ENCODE measurements at regions not wholly inside any gene's neighbourhood (a gene's known extent, or its start where the extent isn't known, plus 50 kb on each side); places are given as distances from the start of the nearest gene placed in this dataset.

DNA sequence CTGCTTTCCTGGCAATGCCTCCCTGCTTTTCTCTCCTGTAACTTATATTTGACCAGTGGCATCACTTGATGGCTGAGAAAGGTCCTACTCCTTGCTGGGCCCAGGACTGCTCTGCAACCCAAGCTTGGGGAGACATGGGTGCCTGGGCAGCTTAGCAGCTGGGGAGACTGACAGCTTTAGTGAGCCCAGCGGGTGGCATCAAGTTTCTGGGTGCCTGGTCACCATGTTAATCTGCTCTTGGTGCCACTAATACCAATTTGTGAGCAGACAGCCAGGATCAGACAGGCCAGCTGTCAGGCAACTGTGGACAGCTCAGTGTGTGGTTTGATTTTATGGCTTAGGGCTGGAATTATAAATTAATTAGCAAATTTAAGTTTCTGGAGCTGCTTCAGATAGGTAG, 144.8 kb upstream of the GLI2 start:
- TF ChIP-seq POLR2AphosphoS5 (IDR thresholded peaks at IDR 0.05; ENCODE audit: low read depth, low read length) (no peak), SIN3A (IDR thresholded peaks at IDR 0.05; ENCODE audit: borderline replicate concordance, insufficient read depth, low read length) (no peak), TAF1 (IDR thresholded peaks at IDR 0.05; ENCODE audit: borderline replicate concordance, insufficient read depth, low read length) (no peak)

Measured in PFSK-1 (cell line).